KMS-11 (cell line): ENCODE measurements at regions not wholly inside any gene's neighbourhood (a gene's known extent, or its start where the extent isn't known, plus 50 kb on each side); places are given as distances from the start of the nearest gene placed in this dataset.
"Not testable (repeated sequence)": the region's sequence is repeated elsewhere in the genome, so short reads cannot be mapped to it uniquely, and the experiment has no call there.

ENCODE experiments used
- H2AFZ ChIP-seq: fragments of 200-600 bp; sonication (generic); 2 replicates; pipeline ENCODE4 v1.6.1; 2016; ENCODE audit warnings: antibody characterized with exemption, mixed run types, low read depth
- H3K27ac ChIP-seq: fragments of 200-600 bp; sonication (generic); 2 replicates; pipeline ENCODE4 v1.6.1; 2016; ENCODE audit warnings: mild to moderate bottlenecking, mixed run types
- H3K27me3 ChIP-seq: fragments of 200-600 bp; sonication (generic); 2 replicates; pipeline ENCODE4 v1.6.1; 2017; ENCODE audit warnings: mild to moderate bottlenecking, low read depth, mixed run types, moderate library complexity; ENCODE audit not compliant: insufficient read depth
- H3K36me3 ChIP-seq: fragments of 200-600 bp; sonication (generic); 2 replicates; pipeline ENCODE4 v1.6.1; 2017; ENCODE audit warnings: mild to moderate bottlenecking, mixed run types; ENCODE audit not compliant: insufficient read depth
- H3K4me1 ChIP-seq: fragments of 200-600 bp; sonication (generic); 2 replicates; pipeline ENCODE4 v1.6.1; 2016; ENCODE audit warnings: mild to moderate bottlenecking, low read depth, mixed run types; ENCODE audit not compliant: poor library complexity, severe bottlenecking
- H3K4me2 ChIP-seq: fragments of 200-600 bp; sonication (generic); 2 replicates; pipeline ENCODE4 v1.7.0; 2016; ENCODE audit warnings: mild to moderate bottlenecking, mixed run types
- H3K4me3 ChIP-seq: fragments of 200-600 bp; sonication (generic); IDR thresholded peaks from 2 replicates; pipeline ENCODE4 v1.6.1; 2017; ENCODE audit warnings: low read depth, low read length, mixed read lengths; ENCODE audit not compliant: insufficient read depth
- H3K79me2 ChIP-seq: fragments of 200-600 bp; sonication (generic); 2 replicates; pipeline ENCODE4 v1.6.1; 2016; ENCODE audit warnings: low read depth, mixed run types; ENCODE audit not compliant: insufficient read depth
- H3K9ac ChIP-seq: fragments of 200-600 bp; sonication (generic); 2 replicates; pipeline ENCODE4 v1.6.1; 2016; ENCODE audit warnings: mild to moderate bottlenecking, mixed run types
- H4K20me1 ChIP-seq: fragments of 200-600 bp; sonication (generic); 2 replicates; pipeline ENCODE4 v1.6.1; 2016; ENCODE audit warnings: mild to moderate bottlenecking, mixed run types; ENCODE audit not compliant: insufficient read depth
- TF ChIP-seq, protein P1 (sequence below): fragments of 200-600 bp; sonication (generic); conservative IDR thresholded peaks from 2 replicates; pipeline ENCODE4 v1.6.1; 2017; ENCODE audit warnings: low read depth, mild to moderate bottlenecking, antibody characterized with exemption, low read length, moderate library complexity, mixed read lengths

DNA sequence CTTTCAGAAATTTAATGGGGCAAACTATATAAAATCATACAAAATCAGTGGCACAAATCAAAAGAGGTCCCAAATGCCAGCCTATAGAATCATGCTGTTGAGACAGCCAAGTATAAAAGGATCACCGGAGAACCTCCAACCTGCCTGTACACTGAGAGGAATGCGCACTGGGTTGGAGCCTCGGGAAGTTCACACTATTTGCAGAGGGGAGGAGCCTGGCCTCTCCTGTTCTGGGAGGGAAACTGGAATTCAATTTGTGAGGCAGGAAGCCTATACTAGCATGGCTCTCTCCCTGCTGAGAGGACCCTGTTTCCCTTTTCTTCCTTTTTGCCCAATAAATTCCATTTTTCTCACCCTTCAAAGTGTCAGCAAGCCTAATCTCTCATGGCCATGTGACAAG, 406.0 kb downstream of the HINT1 start:
- Histone ChIP-seq H3K4me1 (no peaks in the 10 kb centered on the region), H3K79me2 (no peaks in the 10 kb centered on the region), H2AFZ (no peak overlapping the region), H4K20me1 (no peaks in the 10 kb centered on the region), H3K4me3 (no peak overlapping the region), H3K36me3 (no peaks in the 10 kb centered on the region; the same call in 1 of the 2 replicates), H3K9ac (no peak overlapping the region), H3K4me2 (no peak overlapping the region), H3K27ac (no peak overlapping the region), H3K27me3 (no peaks in the 10 kb centered on the region)
- TF ChIP-seq, protein P1, sequence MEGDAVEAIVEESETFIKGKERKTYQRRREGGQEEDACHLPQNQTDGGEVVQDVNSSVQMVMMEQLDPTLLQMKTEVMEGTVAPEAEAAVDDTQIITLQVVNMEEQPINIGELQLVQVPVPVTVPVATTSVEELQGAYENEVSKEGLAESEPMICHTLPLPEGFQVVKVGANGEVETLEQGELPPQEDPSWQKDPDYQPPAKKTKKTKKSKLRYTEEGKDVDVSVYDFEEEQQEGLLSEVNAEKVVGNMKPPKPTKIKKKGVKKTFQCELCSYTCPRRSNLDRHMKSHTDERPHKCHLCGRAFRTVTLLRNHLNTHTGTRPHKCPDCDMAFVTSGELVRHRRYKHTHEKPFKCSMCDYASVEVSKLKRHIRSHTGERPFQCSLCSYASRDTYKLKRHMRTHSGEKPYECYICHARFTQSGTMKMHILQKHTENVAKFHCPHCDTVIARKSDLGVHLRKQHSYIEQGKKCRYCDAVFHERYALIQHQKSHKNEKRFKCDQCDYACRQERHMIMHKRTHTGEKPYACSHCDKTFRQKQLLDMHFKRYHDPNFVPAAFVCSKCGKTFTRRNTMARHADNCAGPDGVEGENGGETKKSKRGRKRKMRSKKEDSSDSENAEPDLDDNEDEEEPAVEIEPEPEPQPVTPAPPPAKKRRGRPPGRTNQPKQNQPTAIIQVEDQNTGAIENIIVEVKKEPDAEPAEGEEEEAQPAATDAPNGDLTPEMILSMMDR = no peak

- no peak overlapping the region for H3K27ac ChIP-seq
- TF ChIP-seq, protein P1 = no peak
- no peaks in the 10 kb centered on the region for H3K27me3 ChIP-seq
- no peaks in the 10 kb centered on the region for H3K36me3 ChIP-seq
- no peak overlapping the region for H2AFZ ChIP-seq
- H3K79me2 ChIP-seq = no peaks in the 10 kb centered on the region
- H3K4me2 ChIP-seq = no peak overlapping the region
- H3K4me1 ChIP-seq = no peaks in the 10 kb centered on the region
- H3K4me3 ChIP-seq = no peak overlapping the region
- no peaks in the 10 kb centered on the region for H4K20me1 ChIP-seq
- H3K9ac ChIP-seq = no peak overlapping the region
These were observed 417.5 kb downstream of the HINT1 start for GRCh38 chr5:130747556-130747955.

GRCh38 chr5:130746641-130747040, 418.4 kb downstream of the HINT1 start:
- not testable (repeated sequence) for H4K20me1 ChIP-seq, H3K36me3 ChIP-seq

GRCh38 chr5:130743092-130743491, 422.0 kb downstream of the HINT1 start:
- TF ChIP-seq, protein P1 = no peak
- no peak overlapping the region for H3K27ac ChIP-seq

More at GRCh38 chr5:130746641-130747040, 418.4 kb downstream of the HINT1 start:
- H3K4me1 ChIP-seq, H3K27me3 ChIP-seq, H3K79me2 ChIP-seq, H2AFZ ChIP-seq, H3K9ac ChIP-seq, H3K4me3 ChIP-seq, H3K27ac ChIP-seq, H3K4me2 ChIP-seq: not testable (repeated sequence)

DNA sequence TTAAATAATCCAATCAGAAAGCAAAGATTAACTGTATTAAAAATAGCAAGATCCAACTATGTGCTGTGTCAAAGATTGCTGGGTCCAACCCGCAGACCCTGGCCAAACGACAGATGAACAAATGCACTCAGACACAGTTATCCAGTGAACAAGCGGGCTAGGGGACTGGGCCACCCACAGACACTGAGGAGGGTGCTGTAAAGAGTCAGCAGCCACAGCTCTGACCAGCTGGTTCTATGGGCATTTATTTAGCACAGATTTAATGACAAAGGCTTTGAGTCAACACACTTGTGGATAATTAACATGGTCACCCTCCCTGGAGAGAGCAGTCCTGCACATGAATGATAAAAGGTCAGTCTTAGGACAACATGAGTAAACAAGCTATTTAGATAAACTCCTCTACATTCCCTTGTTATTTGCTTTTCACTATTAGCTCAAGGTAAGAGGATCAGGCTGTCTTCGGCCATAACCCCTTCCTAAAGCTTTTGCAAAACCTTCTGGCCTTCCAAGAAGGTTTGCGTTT, 424.9 kb downstream of the HINT1 start:
- H3K27ac ChIP-seq = no peak overlapping the region
- H3K27me3 ChIP-seq = no peaks in the 10 kb centered on the region
- TF ChIP-seq, protein P1 = no peak
- H3K9ac ChIP-seq = no peak overlapping the region
- no peaks in the 10 kb centered on the region for H3K79me2 ChIP-seq
- no peaks in the 10 kb centered on the region for H3K36me3 ChIP-seq
- H3K4me3 ChIP-seq = no peak overlapping the region
- no peaks in the 10 kb centered on the region for H4K20me1 ChIP-seq
- H3K4me1 ChIP-seq = no peaks in the 10 kb centered on the region
- H3K4me2 ChIP-seq = no peak overlapping the region
- H2AFZ ChIP-seq = no peak overlapping the region

More at GRCh38 chr5:130743092-130743491, 422.0 kb downstream of the HINT1 start:
- no peak overlapping the region for H3K9ac ChIP-seq
- no peaks in the 10 kb centered on the region for H3K36me3 ChIP-seq
- no peaks in the 10 kb centered on the region for H3K27me3 ChIP-seq
- no peak overlapping the region for H2AFZ ChIP-seq
- no peaks in the 10 kb centered on the region for H3K4me1 ChIP-seq
- H3K4me2 ChIP-seq = no peak overlapping the region
- no peaks in the 10 kb centered on the region for H4K20me1 ChIP-seq
- H3K4me3 ChIP-seq = no peak overlapping the region
- no peaks in the 10 kb centered on the region for H3K79me2 ChIP-seq
